CD4-positive, alpha-beta T cell treated with Interferon alpha-2 for 1 hour (primary cell): ENCODE measurements at regions not wholly inside any gene's neighbourhood (a gene's known extent, or its start where the extent isn't known, plus 50 kb on each side); places are given as distances from the start of the nearest gene placed in this dataset.

Experiments used
- DNase-seq, 2 donors: peaks; one replicate each; pipeline ENCODE4 v3.0.0-alpha.2; 2020 to 2022

GRCh38 chr18:59954755-59955156, 55.0 kb downstream of the PMAIP1 start:
- DNase-seq = no peak

- DNase-seq = no peak
Measured at GRCh38 chr18:59954241-59954640, 54.4 kb downstream of the PMAIP1 start.
